ENCODE measurements at regions not wholly inside any gene's neighbourhood (a gene's known extent, or its start where the extent isn't known, plus 50 kb on each side); places are given as distances from the start of the nearest gene placed in this dataset.

- TF ChIP-seq CTCF (IDR thresholded peaks at IDR 0.05) (no peak), POLR2A (IDR thresholded peaks at IDR 0.05) (no peak)
These were observed 232.4 kb upstream of the RPL38 start for GRCh38 chr17:73971127-73971526.

Data from right lobe of liver (tissue), 4 donors.